IMR-90 (cell line): ENCODE measurements at regions not wholly inside any gene's neighbourhood (a gene's known extent, or its start where the extent isn't known, plus 50 kb on each side); places are given as distances from the start of the nearest gene placed in this dataset.

Experiments
- ATAC-seq: fragments of 200-7000 bp; cut with Tn5 transposase; 2 replicates; pipeline ENCODE4 v1.9.1; 2020; ENCODE audit warnings: low read depth, mild to moderate bottlenecking, moderate library complexity
- BruUV-seq: library from RNA; stranded (reverse); fragments of 400-500 nt; replicated peaks from 2 replicates; lab custom pipeline; 2021; lab: Mats Ljungman, UMichigan
- CTCF ChIA-PET: fragments of 300-600 bp; formaldehyde crosslinking; extraction: SDS; loops from one replicate; lab custom pipeline; 2021; ENCODE audit warnings: antibody characterized with exemption; lab: Yijun Ruan, JAX
- POLR2A ChIA-PET: fragments of 300-600 bp; sonication (Branson Sonifier 250); formaldehyde crosslinking; loops from one replicate; lab custom pipeline; 2022; ENCODE audit warnings: antibody characterized with exemption; ENCODE audit not compliant: unreplicated experiment; lab: Charles Lee
- DNase-seq: peaks from one replicate; pipeline ENCODE4 v3.0.0; 2013
- H2AFZ ChIP-seq: replicated peaks from 2 replicates; pipeline ENCODE3; 2013; ENCODE audit warnings: low read length, mild to moderate bottlenecking; ENCODE audit not compliant: poor library complexity
- H2AK5ac ChIP-seq: 2 replicates; pipeline ENCODE4 v1.6.1; 2013; ENCODE audit warnings: low read depth, low read length, inconsistent platforms
- H2AK9ac ChIP-seq: replicated peaks from 2 replicates; pipeline ENCODE3; 2013; ENCODE audit warnings: mild to moderate bottlenecking, low read depth, low read length, moderate library complexity; ENCODE audit not compliant: poor library complexity
- H2BK120ac ChIP-seq: 2 replicates; pipeline ENCODE4 v1.6.1; 2013; ENCODE audit warnings: low read depth, low read length, inconsistent platforms
- H2BK15ac ChIP-seq: 3 replicates; pipeline ENCODE4 v1.6.1; 2013; ENCODE audit warnings: low read depth, low read length, inconsistent platforms
- H2BK20ac ChIP-seq: 2 replicates; pipeline ENCODE4 v1.6.1; 2013; ENCODE audit warnings: low read depth, mild to moderate bottlenecking, inconsistent platforms, low read length, moderate library complexity
- H2BK5ac ChIP-seq: 2 replicates; pipeline ENCODE4 v1.6.1; 2013; ENCODE audit warnings: mild to moderate bottlenecking, low read depth, low read length, inconsistent platforms; ENCODE audit not compliant: poor library complexity, severe bottlenecking
- H3K14ac ChIP-seq: replicated peaks from 2 replicates; pipeline ENCODE4 v1.6.1; 2013; ENCODE audit warnings: low read depth, low read length, inconsistent platforms
- H3K18ac ChIP-seq: 2 replicates; pipeline ENCODE4 v1.6.1; 2013; ENCODE audit warnings: low read depth, low read length, control low read depth
- H3K23ac ChIP-seq: 2 replicates; pipeline ENCODE4 v1.6.1; 2013; ENCODE audit warnings: low read depth, low read length, inconsistent platforms
- H3K27ac ChIP-seq: 2 replicates; pipeline ENCODE4 v1.5.1; 2013; ENCODE audit warnings: mild to moderate bottlenecking, control low read depth, low read length; ENCODE audit not compliant: insufficient read depth
- H3K27me3 ChIP-seq: 2 replicates; pipeline ENCODE4 v1.6.1; 2013; ENCODE audit warnings: low read length; ENCODE audit not compliant: control insufficient read depth, insufficient read depth
- H3K36me3 ChIP-seq: 2 replicates; pipeline ENCODE4 v1.6.1; 2013; ENCODE audit warnings: low read length, mixed read lengths; ENCODE audit not compliant: control insufficient read depth, insufficient read depth
- H3K4ac ChIP-seq: 2 replicates; pipeline ENCODE4 v1.6.1; 2013; ENCODE audit warnings: low read depth, low read length, inconsistent platforms
- H3K4me1 ChIP-seq: 2 replicates; pipeline ENCODE4 v1.6.1; 2013; ENCODE audit warnings: low read length, mixed read lengths; ENCODE audit not compliant: control insufficient read depth, insufficient read depth
- H3K4me2 ChIP-seq: 2 replicates; pipeline ENCODE4 v1.6.1; 2013; ENCODE audit warnings: low read depth, mild to moderate bottlenecking, control low read depth, low read length, moderate library complexity
- H3K4me3 ChIP-seq: 2 replicates; pipeline ENCODE4 v1.5.1; 2013; ENCODE audit warnings: low read depth, mild to moderate bottlenecking, control low read depth, low read length, moderate library complexity; ENCODE audit not compliant: insufficient read depth
- H3K56ac ChIP-seq: 2 replicates; pipeline ENCODE4 v1.6.1; 2013; ENCODE audit warnings: low read length, inconsistent platforms; ENCODE audit not compliant: insufficient read depth; ENCODE audit errors: extremely low read depth
- H3K79me1 ChIP-seq, 2 experiments: 2 replicates each; pipeline ENCODE4 v1.6.1; 2013; ENCODE audit warnings: low read length in 2 of 2, inconsistent platforms in 1 of 2, low read depth in 1 of 2
- H3K9ac ChIP-seq: 2 replicates; pipeline ENCODE4 v1.6.1; 2013; ENCODE audit warnings: low read depth, low read length, control low read depth
- H3K9me1 ChIP-seq: 2 replicates; pipeline ENCODE4 v1.6.1; 2013; ENCODE audit warnings: low read length, inconsistent platforms; ENCODE audit not compliant: insufficient read depth
- H3K9me3 ChIP-seq: 2 replicates; pipeline ENCODE4 v1.6.1; 2013; ENCODE audit warnings: low read length; ENCODE audit not compliant: control insufficient read depth, insufficient read depth
- H4K20me1 ChIP-seq: 2 replicates; pipeline ENCODE4 v1.6.1; 2013; ENCODE audit warnings: low read length, inconsistent platforms; ENCODE audit not compliant: insufficient read depth
- H4K5ac ChIP-seq: 2 replicates; pipeline ENCODE4 v1.6.1; 2013; ENCODE audit warnings: mild to moderate bottlenecking, low read depth, low read length, control low read depth
- H4K8ac ChIP-seq, 2 experiments: 2 replicates each; pipeline ENCODE4 v1.6.1; 2013; ENCODE audit warnings: low read depth in 2 of 2, low read length in 2 of 2, control low read depth in 1 of 2, inconsistent platforms in 1 of 2
- H4K91ac ChIP-seq: 2 replicates; pipeline ENCODE4 v1.6.1; 2013; ENCODE audit warnings: low read depth, low read length, inconsistent platforms; ENCODE audit not compliant: insufficient read depth
- FOS ChIP-seq: fragments of 150-350 bp; IDR thresholded peaks from 2 replicates; pipeline ENCODE4 v1.6.1; 2016; ENCODE audit warnings: low read depth, low read length
- MAFK ChIP-seq: IDR thresholded peaks from 2 replicates; pipeline ENCODE4 v1.6.1; 2012; ENCODE audit warnings: low read depth, low read length, improper control_type of control experiment
- RCOR1 ChIP-seq: IDR thresholded peaks from 2 replicates; pipeline ENCODE4 v1.6.1; 2012; ENCODE audit warnings: mild to moderate bottlenecking, low read length, improper control_type of control experiment; ENCODE audit not compliant: insufficient replicate concordance
- RFX5 ChIP-seq: IDR thresholded peaks from 2 replicates; pipeline ENCODE4 v1.8.0; 2012; ENCODE audit warnings: low read depth, mild to moderate bottlenecking, low read length, moderate library complexity
- whole genome bisulfite sequencing, 2 experiments: methylation state at CpG; one replicate each; pipeline versions ENCODE4 v1.1.5 to v1.1.7; 2013; ENCODE audit warnings: missing lambda C conversion rate in 2 of 2; ENCODE audit not compliant: insufficient read length in 1 of 2; ENCODE audit errors: extremely low coverage in 2 of 2; 5-methylcytosine and 5-hydroxymethylcytosine counted together
- dilution Hi-C: fragments of 300-500 bp; cut with HindIII; formaldehyde crosslinking; loops from one replicate; pipeline ENCODE4 v1.14.3; 2018; ENCODE audit warnings: low sequenced_read_pairs; ENCODE audit not compliant: unreplicated experiment
- in situ Hi-C: fragments of 300-500 bp; cut with MboI; formaldehyde crosslinking; loops from 3 replicates; pipeline ENCODE4 v1.14.3; 2019; ENCODE audit warnings: low sequenced_read_pairs, inconsistent platforms, mixed read lengths
- intact Hi-C: fragments of 100-400 bp; cut with micrococcal nuclease; formaldehyde crosslinking; loops from 2 replicates; pipeline ENCODE4 v1.10.0; 2022

DNA sequence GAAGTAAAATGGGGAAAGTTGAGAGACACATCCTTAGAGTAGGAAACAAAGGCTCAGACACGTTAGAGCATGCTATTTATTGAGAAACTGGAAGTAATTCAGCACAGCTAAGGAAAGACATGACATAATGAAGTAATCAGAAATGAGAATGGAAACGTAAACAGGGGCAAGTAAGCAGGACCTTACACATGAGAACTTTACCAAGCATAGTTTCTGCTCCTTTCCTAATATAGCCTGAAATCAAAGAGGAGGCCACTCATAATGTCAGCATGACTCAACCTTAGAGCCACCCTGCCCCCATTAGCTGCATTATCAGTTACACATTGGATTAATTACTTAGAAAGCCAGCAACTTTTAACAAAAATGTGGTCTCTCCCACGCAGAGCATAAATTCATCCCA, 558.3 kb upstream of the GRIA3 start:
- Histone ChIP-seq H3K9ac (no peak overlapping the region), H2AFZ (no peak overlapping the region), H4K91ac (no peak overlapping the region), H4K20me1 (no peaks in the 10 kb centered on the region), H2BK15ac (no peak overlapping the region), H3K27ac (no peak overlapping the region), H2AK9ac (no peak overlapping the region), H3K18ac (no peak overlapping the region), H3K14ac (no peak overlapping the region), H3K9me1 (no peaks in the 10 kb centered on the region), H3K4me1 (no peaks in the 10 kb centered on the region), H3K4me2 (no peak overlapping the region), H3K4ac (no peak overlapping the region), H4K8ac (no peak overlapping the region), H3K36me3 (no peaks in the 10 kb centered on the region), H3K9me3 (no peaks in the 10 kb centered on the region), H4K5ac (no peak overlapping the region), H3K23ac (no peak overlapping the region), H3K4me3 (no peak overlapping the region), H2BK5ac (no peak overlapping the region), H3K56ac (no peak overlapping the region), H3K27me3 (no peaks in the 10 kb centered on the region), H2AK5ac (no peak overlapping the region), H2BK20ac (no peak overlapping the region), H3K79me1 (no peaks in the 10 kb centered on the region), H2BK120ac (no peak overlapping the region)
- TF ChIP-seq RFX5, result no peak
- no peak for TF ChIP-seq MAFK
- no peak for TF ChIP-seq FOS
- no peak for TF ChIP-seq RCOR1
- dilution Hi-C loops (no loop called here), in situ Hi-C loops (no loop called here), intact Hi-C loops (no loop called here)
- CTCF ChIA-PET, result no interaction called here
- DNase-seq (peak; percentile 38), ATAC-seq (no peak)
- POLR2A ChIA-PET, result no interaction called here
- no CpG with 5 or more reads among the region's 3 CpGs for WGBS, 2 experiments
- BruUV-seq, result no TSS peak
